H1 (cell line): ENCODE measurements at regions not wholly inside any gene's neighbourhood (a gene's known extent, or its start where the extent isn't known, plus 50 kb on each side); places are given as distances from the start of the nearest gene placed in this dataset.

Experiments used
- CBX5 ChIP-seq: fragments of 300-800, 300-1000 bp; sonication (generic); IDR thresholded peaks from 2 replicates; pipeline ENCODE4 v1.7.1; 2016; ENCODE audit warnings: antibody characterized with exemption, low read length, low read depth
- CTCF ChIP-seq, 3 experiments: IDR thresholded peaks; 1 replicate in 2 of 3; 2 replicates in 1 of 3; pipeline versions ENCODE4 v1.5.1 to v1.6.1; 2011; ENCODE audit warnings: low read length in 3 of 3, mild to moderate bottlenecking in 3 of 3, inconsistent platforms in 2 of 3, low read depth in 1 of 3, moderate library complexity in 1 of 3; ENCODE audit not compliant: insufficient read depth in 1 of 3; ENCODE audit errors: control extremely low read depth in 1 of 3
- EGR1 ChIP-seq: IDR thresholded peaks from 2 replicates; pipeline ENCODE4 v1.6.1; 2011; ENCODE audit warnings: low read depth, low read length, borderline replicate concordance
- EP300 ChIP-seq, 2 experiments: IDR thresholded peaks; 1 replicate in 1 of 2; 2 replicates in 1 of 2; pipeline ENCODE4 v1.6.1; 2011 to 2012; ENCODE audit warnings: low read depth in 2 of 2, low read length in 2 of 2, mild to moderate bottlenecking in 2 of 2, borderline replicate concordance in 1 of 2, inconsistent platforms in 1 of 2, moderate library complexity in 1 of 2
- EZH2 ChIP-seq: fragments of 200-600 bp; sonication (generic); IDR thresholded peaks from 2 replicates; pipeline ENCODE4 v1.7.1; 2012; ENCODE audit warnings: low read depth, mild to moderate bottlenecking, moderate library complexity, low read length, inconsistent platforms; ENCODE audit not compliant: severe bottlenecking
- HDAC6 ChIP-seq: IDR thresholded peaks from one replicate; pipeline ENCODE4 v1.7.1; 2012; ENCODE audit warnings: low read depth, mild to moderate bottlenecking, inconsistent platforms, low read length, moderate library complexity
- NRF1 ChIP-seq: IDR thresholded peaks from 2 replicates; pipeline ENCODE4 v1.6.1; 2011; ENCODE audit warnings: mild to moderate bottlenecking, low read depth, low read length, improper control_type of control experiment
- POLR2A ChIP-seq, 2 experiments: IDR thresholded peaks; 1 replicate in 1 of 2; 2 replicates in 1 of 2; pipeline ENCODE4 v1.6.1; 2011; ENCODE audit warnings: low read depth in 2 of 2, low read length in 2 of 2, mild to moderate bottlenecking in 2 of 2; ENCODE audit errors: control extremely low read depth in 1 of 2
- POLR2AphosphoS5 ChIP-seq: IDR thresholded peaks from 2 replicates; pipeline ENCODE4 v1.6.1; 2011; ENCODE audit warnings: low read depth, low read length
- YY1 ChIP-seq: IDR thresholded peaks from 2 replicates; pipeline ENCODE4 v1.6.1; 2011; ENCODE audit warnings: low read depth, mild to moderate bottlenecking, low read length

DNA sequence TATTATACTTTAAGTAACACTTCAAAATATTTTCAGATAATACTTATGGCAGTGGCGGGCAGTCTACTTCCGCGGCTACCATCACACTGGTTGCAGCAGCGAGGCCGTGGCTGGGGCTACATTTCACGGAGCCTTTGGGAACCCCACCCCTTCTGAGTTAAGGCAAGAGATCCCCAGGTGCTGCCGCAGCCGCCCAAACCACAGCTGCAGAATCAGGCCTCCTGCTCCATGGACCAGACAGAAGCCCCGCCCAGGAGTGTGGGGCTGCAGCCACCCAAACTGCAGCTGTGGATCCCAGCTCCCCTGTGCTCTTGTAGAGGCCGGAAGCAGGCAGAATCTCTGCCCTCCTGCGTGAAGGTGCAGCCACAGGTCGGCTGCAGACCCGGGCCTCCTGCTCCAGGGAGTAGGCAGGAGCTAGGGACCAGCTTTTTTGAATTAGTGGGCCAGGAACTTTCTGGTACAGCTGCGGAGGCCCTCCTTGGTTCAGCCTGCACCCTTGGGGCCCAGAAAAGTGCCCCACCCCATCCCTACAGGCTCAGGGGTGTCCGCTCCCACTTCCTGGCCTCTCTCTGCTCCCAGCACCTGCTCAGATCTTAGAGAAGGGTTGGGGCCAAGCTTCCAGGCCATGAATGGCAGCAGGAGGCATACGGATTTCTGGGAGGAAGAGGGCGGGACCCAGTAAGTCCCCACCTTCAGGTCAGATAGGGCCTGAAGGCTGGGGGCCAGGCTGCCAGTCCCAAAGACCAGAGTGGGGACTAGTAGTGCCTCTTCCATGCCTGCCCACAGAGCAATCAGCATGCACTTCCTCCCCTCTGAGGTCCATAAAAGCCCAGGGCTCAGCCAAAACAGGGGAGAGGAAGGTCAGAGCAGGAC lies 1188.8 kb upstream of the CADM2 start:
- no peak for TF ChIP-seq CTCF (IDR thresholded peaks at IDR 0.05; ENCODE audit: control extremely low read depth in 1 of 3, insufficient read depth in 1 of 3, low read depth in 1 of 3, low read length in 3 of 3)
- no peak for TF ChIP-seq POLR2AphosphoS5
- no peak for TF ChIP-seq CBX5
- no peak for TF ChIP-seq NRF1
- TF ChIP-seq YY1, result no peak
- TF ChIP-seq EZH2, result no peak
- TF ChIP-seq HDAC6, result no peak
- no peak for TF ChIP-seq POLR2A (IDR thresholded peaks at IDR 0.05; ENCODE audit: control extremely low read depth in 1 of 2, low read depth in 2 of 2, low read length in 2 of 2)
- TF ChIP-seq EP300 (IDR thresholded peaks at IDR 0.05; ENCODE audit: borderline replicate concordance in 1 of 2, low read depth in 2 of 2, low read length in 2 of 2), result no peak
- TF ChIP-seq EGR1, result no peak
